ENCODE measurements at regions not wholly inside any gene's neighbourhood (a gene's known extent, or its start where the extent isn't known, plus 50 kb on each side); places are given as distances from the start of the nearest gene placed in this dataset.
"Not testable (repeated sequence)": the region's sequence is repeated elsewhere in the genome, so short reads cannot be mapped to it uniquely, and the experiment has no call there.

DNA sequence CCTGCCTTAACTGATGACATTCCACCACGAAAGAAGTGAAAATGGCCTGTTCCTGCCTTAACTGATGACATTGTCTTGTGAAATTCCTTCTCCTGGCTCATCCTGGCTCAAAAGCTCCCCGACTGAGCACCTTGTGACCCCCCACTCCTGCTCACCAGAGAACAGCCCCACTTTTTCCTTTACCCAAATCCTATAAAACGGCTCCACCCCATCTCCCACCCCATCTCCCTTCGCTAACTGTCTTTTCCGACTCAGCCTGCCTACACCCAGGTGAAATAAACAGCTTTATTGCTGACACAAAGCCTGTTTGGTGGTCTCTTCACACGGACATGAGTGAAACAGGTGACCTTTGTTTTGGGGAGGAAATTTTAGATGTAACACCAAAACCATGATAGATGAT is 674.4 kb downstream of the TLE1 start:
- not testable (repeated sequence) for H2AFZ ChIP-seq (ENCODE audit: low read length)

DNA sequence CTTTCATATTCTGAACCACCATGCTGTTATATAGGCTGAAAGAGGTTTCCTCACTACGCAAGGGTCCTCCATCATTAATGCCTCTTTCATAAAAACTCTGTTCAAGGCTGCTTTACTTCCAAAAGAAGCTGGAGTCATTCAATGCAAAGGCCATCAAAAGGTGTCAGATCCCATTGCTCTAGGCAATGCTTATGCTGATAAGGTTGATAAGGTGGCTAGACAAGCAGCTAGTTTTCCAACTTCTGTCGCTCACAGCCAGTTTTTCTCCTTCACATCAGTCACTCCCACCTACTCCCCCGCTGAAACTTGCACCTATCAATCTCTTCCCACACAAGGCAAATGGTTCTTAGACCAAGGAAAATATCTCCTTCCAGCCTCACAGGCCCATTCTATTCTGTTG is 676.2 kb downstream of the TLE1 start:
- POLR2A ChIA-PET (ENCODE audit: partially characterized antibody): not testable (repeated sequence)
- 100% methylated on average over 3 of the region's 3 CpGs; no CpG with 5 or more reads in 1 of the 2 experiments for WGBS, 2 experiments (ENCODE audit: extremely low coverage in 1 of 2, insufficient coverage in 1 of 2, insufficient read length in 1 of 2, insufficient replicate concordance in 2 of 2, low coverage in 1 of 2, low lambda C conversion rate in 2 of 2, missing lambda C conversion rate in 1 of 2)

More for the DNA sequence above, 674.4 kb downstream of the TLE1 start:
- H2BK12ac ChIP-seq (ENCODE audit: low read depth, low read length); H2AK5ac ChIP-seq (ENCODE audit: low read depth, low read length); H2BK20ac ChIP-seq (ENCODE audit: low read length); CTCF ChIA-PET (ENCODE audit: partially characterized antibody); H3K23me2 ChIP-seq (ENCODE audit: low read depth, low read length); POLR2A ChIA-PET (ENCODE audit: partially characterized antibody); H3K79me1 ChIP-seq (ENCODE audit: low read depth, low read length); H3K9ac ChIP-seq (replicated peaks in 1 of 4; ENCODE audit: extremely low read depth in 1 of 4, low read depth in 3 of 4, low read length in 3 of 4); H4K20me1 ChIP-seq (replicated peaks in 1 of 2; ENCODE audit: control insufficient read depth in 1 of 2, insufficient read depth in 2 of 2, low read length in 2 of 2); H4K5ac ChIP-seq (ENCODE audit: insufficient read length, low read depth, low read length); H3K4me1 ChIP-seq (replicated peaks in 1 of 4; ENCODE audit: control insufficient read depth in 3 of 4, insufficient read depth in 4 of 4, low read length in 3 of 4); FAIRE-seq; H3K14ac ChIP-seq (ENCODE audit: insufficient read length); H3K23ac ChIP-seq (ENCODE audit: insufficient read length); H2BK120ac ChIP-seq (replicated peaks; ENCODE audit: low read depth, low read length); H3K4me3 ChIP-seq (ENCODE audit: extremely low read depth in 1 of 4, insufficient read depth in 2 of 4, low read depth in 3 of 4, low read length in 4 of 4); H3K18ac ChIP-seq (ENCODE audit: extremely low read depth, low read length); H3K4me2 ChIP-seq (ENCODE audit: insufficient read depth in 1 of 2, low read depth in 2 of 2, low read length in 2 of 2); DNase-seq (ENCODE audit: low read depth in 1 of 2, low spot score in 2 of 2); H3K56ac ChIP-seq (replicated peaks; ENCODE audit: insufficient read length, low read depth, low read length); H3K27ac ChIP-seq (ENCODE audit: low read depth, low read length); H3K4ac ChIP-seq (replicated peaks; ENCODE audit: insufficient read length, low read depth, low read length); H3K9me3 ChIP-seq (ENCODE audit: insufficient read depth in 2 of 2, low read depth in 1 of 2, low read length in 1 of 2); H4K91ac ChIP-seq (replicated peaks; ENCODE audit: insufficient read length, low read length); H2BK15ac ChIP-seq (ENCODE audit: low read length); H3K79me2 ChIP-seq (ENCODE audit: control insufficient read depth in 1 of 2, insufficient read depth in 2 of 2, low read length in 2 of 2); H3K27me3 ChIP-seq (replicated peaks in 1 of 4; ENCODE audit: control insufficient read depth in 3 of 4, extremely low read depth in 1 of 4, insufficient read depth in 3 of 4, low read length in 3 of 4); H3K36me3 ChIP-seq (ENCODE audit: control insufficient read depth in 2 of 4, insufficient read depth in 4 of 4, low read length in 3 of 4); H2BK5ac ChIP-seq (ENCODE audit: low read depth, low read length); H4K8ac ChIP-seq (ENCODE audit: extremely low read depth, insufficient read depth, low read length): not testable (repeated sequence)
- WGBS, 2 experiments (ENCODE audit: extremely low coverage in 1 of 2, insufficient coverage in 1 of 2, insufficient read length in 1 of 2, insufficient replicate concordance in 2 of 2, low coverage in 1 of 2, low lambda C conversion rate in 2 of 2, missing lambda C conversion rate in 1 of 2): 71% methylated on average over 6 of the region's 6 CpGs; no CpG with 5 or more reads in 1 of the 2 experiments

More for the DNA sequence above, 676.2 kb downstream of the TLE1 start:
- not testable (repeated sequence) for H3K36me3 ChIP-seq (ENCODE audit: control insufficient read depth in 2 of 4, insufficient read depth in 4 of 4, low read length in 3 of 4); FAIRE-seq; H2BK120ac ChIP-seq (replicated peaks; ENCODE audit: low read depth, low read length); H3K9me3 ChIP-seq (ENCODE audit: insufficient read depth in 2 of 2, low read depth in 1 of 2, low read length in 1 of 2); H4K20me1 ChIP-seq (replicated peaks in 1 of 2; ENCODE audit: control insufficient read depth in 1 of 2, insufficient read depth in 2 of 2, low read length in 2 of 2); H3K23ac ChIP-seq (ENCODE audit: insufficient read length); H3K27ac ChIP-seq (ENCODE audit: low read depth, low read length); H3K4me1 ChIP-seq (replicated peaks in 1 of 4; ENCODE audit: control insufficient read depth in 3 of 4, insufficient read depth in 4 of 4, low read length in 3 of 4); H2AFZ ChIP-seq (ENCODE audit: low read length); H2BK20ac ChIP-seq (ENCODE audit: low read length); H3K4ac ChIP-seq (replicated peaks; ENCODE audit: insufficient read length, low read depth, low read length); H4K8ac ChIP-seq (ENCODE audit: extremely low read depth, insufficient read depth, low read length); H2BK15ac ChIP-seq (ENCODE audit: low read length); H3K4me3 ChIP-seq (ENCODE audit: extremely low read depth in 1 of 4, insufficient read depth in 2 of 4, low read depth in 3 of 4, low read length in 4 of 4); DNase-seq (ENCODE audit: low read depth in 1 of 2, low spot score in 2 of 2); H3K79me1 ChIP-seq (ENCODE audit: low read depth, low read length); H3K18ac ChIP-seq (ENCODE audit: extremely low read depth, low read length); H2BK12ac ChIP-seq (ENCODE audit: low read depth, low read length); H3K56ac ChIP-seq (replicated peaks; ENCODE audit: insufficient read length, low read depth, low read length); H3K4me2 ChIP-seq (ENCODE audit: insufficient read depth in 1 of 2, low read depth in 2 of 2, low read length in 2 of 2); H2AK5ac ChIP-seq (ENCODE audit: low read depth, low read length); H2BK5ac ChIP-seq (ENCODE audit: low read depth, low read length); H3K27me3 ChIP-seq (replicated peaks in 1 of 4; ENCODE audit: control insufficient read depth in 3 of 4, extremely low read depth in 1 of 4, insufficient read depth in 3 of 4, low read length in 3 of 4); H3K23me2 ChIP-seq (ENCODE audit: low read depth, low read length); H3K9ac ChIP-seq (replicated peaks in 1 of 4; ENCODE audit: extremely low read depth in 1 of 4, low read depth in 3 of 4, low read length in 3 of 4); H4K91ac ChIP-seq (replicated peaks; ENCODE audit: insufficient read length, low read length); H3K79me2 ChIP-seq (ENCODE audit: control insufficient read depth in 1 of 2, insufficient read depth in 2 of 2, low read length in 2 of 2); H4K5ac ChIP-seq (ENCODE audit: insufficient read length, low read depth, low read length); H3K14ac ChIP-seq (ENCODE audit: insufficient read length)
- CTCF ChIA-PET (ENCODE audit: partially characterized antibody): interaction anchor here (1.4 kb wide), 1 partner anchor 13 kb away, joined by 3 read pairs; no protein-coding TSS in a partner anchor
